PC-3 (cell line): ENCODE measurements at regions not wholly inside any gene's neighbourhood (a gene's known extent, or its start where the extent isn't known, plus 50 kb on each side); places are given as distances from the start of the nearest gene placed in this dataset.

Experiments used
- ATAC-seq: fragments of 200-7000 bp; cut with Tn5 transposase; 2 replicates; pipeline ENCODE4 v1.9.1; 2020; ENCODE audit warnings: mild to moderate bottlenecking, moderate library complexity
- BruUV-seq: library from RNA; stranded (reverse); fragments of 400-500 nt; replicated peaks from 2 replicates; lab custom pipeline; 2021; lab: Mats Ljungman, UMichigan
- CTCF ChIA-PET: fragments of 300-600 bp; sonication (Branson Sonifier 250); formaldehyde crosslinking; loops from one replicate; lab custom pipeline; 2022; ENCODE audit warnings: antibody characterized with exemption; lab: Charles Lee
- POLR2A ChIA-PET: fragments of 300-600 bp; sonication (Branson Sonifier 250); formaldehyde crosslinking; loops from one replicate; lab custom pipeline; 2022; ENCODE audit warnings: antibody characterized with exemption; ENCODE audit not compliant: unreplicated experiment; lab: Charles Lee
- DNase-seq: peaks from one replicate; pipeline ENCODE4 v3.0.0-alpha.2; 2015
- H2AFZ ChIP-seq: fragments of 300-600 bp; sonication (generic); 2 replicates; pipeline ENCODE4 v1.6.0; 2016; ENCODE audit warnings: antibody characterized with exemption, low read length
- H3F3A ChIP-seq: fragments of 300-600 bp; sonication (generic); one replicate; pipeline ENCODE4 v1.6.0; 2017; ENCODE audit warnings: antibody characterized with exemption, low read length, control low read depth, mild to moderate bottlenecking; ENCODE audit not compliant: unreplicated experiment
- H3K27ac ChIP-seq: fragments of 300-600 bp; sonication (generic); 2 replicates; pipeline ENCODE4 v1.5.1; 2016; ENCODE audit warnings: mild to moderate bottlenecking, low read length
- H3K27me3 ChIP-seq: fragments of 300-600 bp; sonication (generic); 2 replicates; pipeline ENCODE4 v1.6.1; 2016; ENCODE audit warnings: low read length, mixed read lengths
- H3K36me3 ChIP-seq: fragments of 300-600 bp; sonication (generic); 2 replicates; pipeline ENCODE4 v1.6.1; 2016; ENCODE audit warnings: low read depth, mixed run types, low read length, mixed read lengths
- H3K4me1 ChIP-seq: fragments of 300-600 bp; sonication (generic); 2 replicates; pipeline ENCODE4 v1.5.1; 2016; ENCODE audit warnings: low read length; ENCODE audit not compliant: insufficient read depth
- H3K4me2 ChIP-seq: fragments of 300-600 bp; sonication (generic); 2 replicates; pipeline ENCODE4 v1.6.0; 2016; ENCODE audit warnings: low read length
- H3K4me3 ChIP-seq: fragments of 300-600 bp; sonication (generic); 2 replicates; pipeline ENCODE4 v1.5.1; 2016; ENCODE audit warnings: mild to moderate bottlenecking, low read length, mixed read lengths
- H3K79me2 ChIP-seq: fragments of 300-600 bp; sonication (generic); 2 replicates; pipeline ENCODE4 v1.6.1; 2017; ENCODE audit warnings: low read length, mixed read lengths
- H3K9ac ChIP-seq: fragments of 300-600 bp; sonication (generic); 2 replicates; pipeline ENCODE4 v1.6.0; 2016; ENCODE audit warnings: mild to moderate bottlenecking, low read length
- H3K9me2 ChIP-seq: fragments of 300-600 bp; sonication (generic); replicated peaks from 2 replicates; pipeline ENCODE4 v1.6.1; 2016; ENCODE audit warnings: mixed run types, low read length, mixed read lengths
- H3K9me3 ChIP-seq: fragments of 300-600 bp; sonication (generic); 2 replicates; pipeline ENCODE4 v1.6.1; 2016; ENCODE audit warnings: low read length, mixed read lengths
- H4K20me1 ChIP-seq: fragments of 300-600 bp; sonication (generic); 2 replicates; pipeline ENCODE4 v1.6.1; 2016; ENCODE audit warnings: low read length, mixed read lengths
- CTCF ChIP-seq: fragments of 300-600 bp; sonication (generic); conservative IDR thresholded peaks from 2 replicates; pipeline ENCODE4 v1.5.1; 2017; ENCODE audit warnings: antibody characterized with exemption, low read depth, mild to moderate bottlenecking, low read length
- EZH2 ChIP-seq: fragments of 300-600 bp; sonication (generic); IDR thresholded peaks from one replicate; pipeline ENCODE4 v1.6.1; 2017; ENCODE audit warnings: antibody characterized with exemption, mild to moderate bottlenecking, low read length; ENCODE audit not compliant: unreplicated experiment
- EZH2phosphoT487 ChIP-seq: fragments of 300-600 bp; sonication (generic); IDR thresholded peaks from 2 replicates; pipeline ENCODE4 v1.6.1; 2018; ENCODE audit warnings: mild to moderate bottlenecking, antibody characterized with exemption, low read length, borderline replicate concordance
- intact Hi-C: fragments of 100-400 bp; cut with micrococcal nuclease; formaldehyde crosslinking; loops from 2 replicates; pipeline ENCODE4 v1.9.0; 2023

- no TSS peak for BruUV-seq
- Histone ChIP-seq H3K4me2 (no peak overlapping the region), H3K36me3 (no peaks in the 10 kb centered on the region), H2AFZ (no peak overlapping the region), H3K4me1 (no peaks in the 10 kb centered on the region), H3F3A (no peaks in the 10 kb centered on the region), H3K9me2 (no peaks in the 10 kb centered on the region), H3K4me3 (no peak overlapping the region), H3K27me3 (no peaks in the 10 kb centered on the region), H3K9ac (no peak overlapping the region), H3K27ac (no peak overlapping the region), H3K79me2 (no peaks in the 10 kb centered on the region), H4K20me1 (no peaks in the 10 kb centered on the region), H3K9me3 (no peaks in the 10 kb centered on the region)
- ATAC-seq (no peak), DNase-seq (no peak)
- intact Hi-C loops: no loop called here
- ChIA-PET CTCF (no interaction called here), POLR2A (no interaction called here)
- no peak for TF ChIP-seq EZH2
- TF ChIP-seq CTCF: no peak
- TF ChIP-seq EZH2phosphoT487: no peak
These were observed 554.8 kb upstream of the B3GALT2 start for GRCh38 chr1:193741228-193741627.

DNA sequence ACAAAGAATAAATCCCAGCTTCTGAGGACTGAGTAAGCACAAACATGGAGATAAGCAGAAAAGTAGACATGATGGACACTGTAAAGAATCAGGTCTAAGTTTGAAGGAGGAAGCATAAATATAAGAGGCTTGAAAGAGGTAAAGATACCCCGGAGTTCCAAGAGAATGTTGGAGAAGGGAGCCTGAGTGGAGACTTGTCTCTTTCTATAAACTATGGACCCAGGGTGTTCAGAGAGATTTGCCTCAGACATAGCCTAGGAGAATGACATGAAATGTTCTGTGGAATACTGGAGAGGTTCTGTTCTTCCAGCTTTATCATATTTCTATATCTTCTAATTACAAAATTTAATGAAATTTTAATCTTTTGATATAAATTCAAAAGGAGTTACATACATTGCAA, 554.3 kb upstream of the B3GALT2 start:
- no peak overlapping the region for H3K4me3 ChIP-seq
- H3K27me3 ChIP-seq: no peaks in the 10 kb centered on the region
- no peaks in the 10 kb centered on the region for H4K20me1 ChIP-seq
- H3K79me2 ChIP-seq: no peaks in the 10 kb centered on the region
- no peak overlapping the region for H3K9ac ChIP-seq
- H2AFZ ChIP-seq: no peak overlapping the region
- no peaks in the 10 kb centered on the region for H3K36me3 ChIP-seq
- H3K4me1 ChIP-seq: no peaks in the 10 kb centered on the region
- no peak for DNase-seq
- H3K27ac ChIP-seq: no peak overlapping the region
- no peaks in the 10 kb centered on the region for H3K9me2 ChIP-seq
- no peaks in the 10 kb centered on the region for H3F3A ChIP-seq
- intact Hi-C loops: no loop called here
- no peak for TF ChIP-seq EZH2
- TF ChIP-seq EZH2phosphoT487: no peak
- no peak for TF ChIP-seq CTCF
- no peak overlapping the region for H3K4me2 ChIP-seq
- ChIA-PET POLR2A (no interaction called here), CTCF (no interaction called here)
- no TSS peak for BruUV-seq
- no peaks in the 10 kb centered on the region for H3K9me3 ChIP-seq
- ATAC-seq: no peak

- intact Hi-C loops: no loop called here
- Histone ChIP-seq H3K4me3 (no peak overlapping the region), H4K20me1 (no peaks in the 10 kb centered on the region), H2AFZ (no peak overlapping the region), H3K9me3 (no peaks in the 10 kb centered on the region), H3F3A (no peaks in the 10 kb centered on the region), H3K4me2 (no peak overlapping the region), H3K9me2 (no peaks in the 10 kb centered on the region), H3K36me3 (no peaks in the 10 kb centered on the region), H3K27me3 (no peaks in the 10 kb centered on the region), H3K27ac (no peak overlapping the region), H3K9ac (no peak overlapping the region), H3K4me1 (no peaks in the 10 kb centered on the region), H3K79me2 (no peaks in the 10 kb centered on the region)
- no TSS peak for BruUV-seq
- no peak for ATAC-seq
- no peak for DNase-seq
- ChIA-PET POLR2A (no interaction called here), CTCF (no interaction called here)
- TF ChIP-seq EZH2phosphoT487 (no peak), CTCF (no peak), EZH2 (no peak)
These were observed 550.1 kb upstream of the B3GALT2 start for GRCh38 chr1:193736507-193736906.
